ENCODE measurements at regions not wholly inside any gene's neighbourhood (a gene's known extent, or its start where the extent isn't known, plus 50 kb on each side); places are given as distances from the start of the nearest gene placed in this dataset.

- no peak overlapping the region for H3K27ac ChIP-seq (ENCODE audit: low read depth in 1 of 2, low read length in 2 of 2)
- no peaks in the 10 kb centered on the region for H3K9me3 ChIP-seq (ENCODE audit: control insufficient read depth in 4 of 4, low read length in 3 of 4)
- H3K4me1 ChIP-seq (ENCODE audit: control insufficient read depth in 4 of 4, insufficient read depth in 4 of 4, low read length in 3 of 4): no peaks in the 10 kb centered on the region
- TF ChIP-seq MAX (IDR thresholded peaks at IDR 0.05) (no peak), NR2F2 (IDR thresholded peaks at IDR 0.05) (no peak), ZBTB33 (IDR thresholded peaks at IDR 0.05) (no peak), ATF3 (IDR thresholded peaks at IDR 0.05) (no peak), RAD21 (IDR thresholded peaks at IDR 0.05) (no peak)
- 79% methylated on average over 1 of the region's 1 CpG for WGBS
- no peaks in the 10 kb centered on the region for H3K36me3 ChIP-seq (ENCODE audit: control insufficient read depth in 4 of 4, insufficient read depth in 3 of 4, low read depth in 1 of 4, low read length in 3 of 4)
- no peak for DNase-seq (ENCODE audit: low spot score)
- no peak overlapping the region for H3K9ac ChIP-seq (ENCODE audit: low read depth in 1 of 2, low read length in 2 of 2)
- no peak overlapping the region for H3K4me3 ChIP-seq (ENCODE audit: low read depth in 1 of 3, low read length in 3 of 3)
- H3K27me3 ChIP-seq (ENCODE audit: control insufficient read depth in 4 of 4, insufficient read depth in 4 of 4, low read length in 3 of 4): no peaks in the 10 kb centered on the region
These were observed 1248.1 kb upstream of the PCDH20 start for GRCh38 chr13:62663767-62664166.

GRCh38 chr13:62659365-62659764 is 1243.7 kb upstream of the PCDH20 start:
- Histone ChIP-seq H3K4me3 (ENCODE audit: low read depth in 1 of 3, low read length in 3 of 3) (no peak overlapping the region), H3K9ac (ENCODE audit: low read depth in 1 of 2, low read length in 2 of 2) (no peak overlapping the region), H3K9me3 (ENCODE audit: control insufficient read depth in 4 of 4, low read length in 3 of 4) (no peaks in the 10 kb centered on the region), H3K4me1 (ENCODE audit: control insufficient read depth in 4 of 4, insufficient read depth in 4 of 4, low read length in 3 of 4) (no peaks in the 10 kb centered on the region), H3K27me3 (ENCODE audit: control insufficient read depth in 4 of 4, insufficient read depth in 4 of 4, low read length in 3 of 4) (no peaks in the 10 kb centered on the region), H3K36me3 (ENCODE audit: control insufficient read depth in 4 of 4, insufficient read depth in 3 of 4, low read depth in 1 of 4, low read length in 3 of 4) (no peaks in the 10 kb centered on the region), H3K27ac (ENCODE audit: low read depth in 1 of 2, low read length in 2 of 2) (no peak overlapping the region)
- 76% methylated on average over 3 of the region's 3 CpGs for WGBS
- DNase-seq (ENCODE audit: low spot score): no peak
- TF ChIP-seq EGR1 (IDR thresholded peaks at IDR 0.05; ENCODE audit: low read depth in 2 of 2) (no peak), SP1 (IDR thresholded peaks at IDR 0.05) (no peak), MAX (IDR thresholded peaks at IDR 0.05) (no peak)

GRCh38 chr13:62653371-62653770 is 1237.7 kb upstream of the PCDH20 start:
- H3K36me3 ChIP-seq (ENCODE audit: control insufficient read depth in 4 of 4, insufficient read depth in 3 of 4, low read depth in 1 of 4, low read length in 3 of 4): no peaks in the 10 kb centered on the region

GRCh38 chr13:62643799-62644524 is 1228.3 kb upstream of the PCDH20 start:
- H3K36me3 ChIP-seq (ENCODE audit: control insufficient read depth in 4 of 4, insufficient read depth in 3 of 4, low read depth in 1 of 4, low read length in 3 of 4): no peaks in the 10 kb centered on the region
- H3K9me3 ChIP-seq (ENCODE audit: control insufficient read depth in 4 of 4, low read length in 3 of 4): no peaks in the 10 kb centered on the region
- no peaks in the 10 kb centered on the region for H3K4me1 ChIP-seq (ENCODE audit: control insufficient read depth in 4 of 4, insufficient read depth in 4 of 4, low read length in 3 of 4)
- no peaks in the 10 kb centered on the region for H3K27me3 ChIP-seq (ENCODE audit: control insufficient read depth in 4 of 4, insufficient read depth in 4 of 4, low read length in 3 of 4)
- WGBS: 87% methylated on average over 2 of the region's 2 CpGs
- no peak overlapping the region for H3K27ac ChIP-seq (ENCODE audit: low read depth in 1 of 2, low read length in 2 of 2)
- DNase-seq (ENCODE audit: low spot score): no peak
- H3K9ac ChIP-seq (ENCODE audit: low read depth in 1 of 2, low read length in 2 of 2): no peak overlapping the region
- no peak overlapping the region for H3K4me3 ChIP-seq (ENCODE audit: low read depth in 1 of 3, low read length in 3 of 3)
- TF ChIP-seq FOXA2 (IDR thresholded peaks at IDR 0.05) (no peak), FOXA1 (IDR thresholded peaks at IDR 0.05) (no peak), YY1 (IDR thresholded peaks at IDR 0.05) (no peak), ZBTB33 (IDR thresholded peaks at IDR 0.05) (no peak), NR2F2 (IDR thresholded peaks at IDR 0.05) (no peak), HNF4G (IDR thresholded peaks at IDR 0.05) (no peak), HNF4A (conservative IDR thresholded peaks at IDR 0.05) (no peak), MAX (IDR thresholded peaks at IDR 0.05) (no peak), SP1 (IDR thresholded peaks at IDR 0.05) (no peak), CTCF (IDR thresholded peaks at IDR 0.05; ENCODE audit: low read depth, low read length, missing input control) (no peak), GABPA (IDR thresholded peaks at IDR 0.05 in 1 of 2, conservative IDR thresholded peaks at IDR 0.05 in 1 of 2) (no peak)

More at GRCh38 chr13:62653371-62653770, 1237.7 kb upstream of the PCDH20 start:
- no peak for TF ChIP-seq HNF4G (IDR thresholded peaks at IDR 0.05)
- no peak for TF ChIP-seq SP1 (IDR thresholded peaks at IDR 0.05)
- TF ChIP-seq NR2F2 (IDR thresholded peaks at IDR 0.05): no peak
- Histone ChIP-seq H3K4me3 (ENCODE audit: low read depth in 1 of 3, low read length in 3 of 3) (no peak overlapping the region), H3K4me1 (ENCODE audit: control insufficient read depth in 4 of 4, insufficient read depth in 4 of 4, low read length in 3 of 4) (no peaks in the 10 kb centered on the region), H3K9ac (ENCODE audit: low read depth in 1 of 2, low read length in 2 of 2) (no peak overlapping the region), H3K27me3 (ENCODE audit: control insufficient read depth in 4 of 4, insufficient read depth in 4 of 4, low read length in 3 of 4) (no peaks in the 10 kb centered on the region), H3K27ac (ENCODE audit: low read depth in 1 of 2, low read length in 2 of 2) (no peak overlapping the region), H3K9me3 (ENCODE audit: control insufficient read depth in 4 of 4, low read length in 3 of 4) (no peaks in the 10 kb centered on the region)
- DNase-seq (ENCODE audit: low spot score): no peak

All from liver (tissue), 8 donors.